GM12878 (cell line): ENCODE measurements at regions not wholly inside any gene's neighbourhood (a gene's known extent, or its start where the extent isn't known, plus 50 kb on each side); places are given as distances from the start of the nearest gene placed in this dataset.

Source experiments
- ATAC-seq: fragments of 200-7000 bp; cut with Tn5 transposase; 3 replicates; pipeline ENCODE4 v1.9.1; 2020; ENCODE audit warnings: mild to moderate bottlenecking, moderate library complexity
- BruUV-seq: library from RNA; stranded (reverse); fragments of 400-500 nt; replicated peaks from 2 replicates; lab custom pipeline; 2021; lab: Mats Ljungman, UMichigan
- CTCF ChIA-PET: fragments of 300-600 bp; sonication (Branson Sonifier 250); formaldehyde crosslinking; extraction: SDS; loops from one replicate; lab custom pipeline; 2021; ENCODE audit warnings: inconsistent platforms; lab: Yijun Ruan, JAX
- POLR2A ChIA-PET: fragments of 350-600 bp; formaldehyde crosslinking; extraction: SDS; loops from one replicate; lab custom pipeline; 2021; ENCODE audit warnings: inconsistent platforms; lab: Charles Lee
- RAD21 ChIA-PET: fragments of 300-600 bp; sonication (Branson Sonifier 250); formaldehyde crosslinking; loops from one replicate; lab custom pipeline; 2023; ENCODE audit warnings: antibody characterized with exemption; ENCODE audit not compliant: unreplicated experiment; lab: Charles Lee
- SMC1A ChIA-PET: fragments of 300-600 bp; sonication (Branson Sonifier 250); formaldehyde crosslinking; loops from one replicate; lab custom pipeline; 2023; ENCODE audit not compliant: unreplicated experiment, uncharacterized antibody; lab: Charles Lee
- DNase-seq: peaks from one replicate; pipeline ENCODE4 v3.0.0-alpha.2; 2011; ENCODE audit warnings: low read depth, low spot score
- FAIRE-seq: peaks from 3 replicates; lab custom pipeline; 2011; peaks lifted over from hg19 to GRCh38; lab: Jason Lieb, UNC
- H2AFZ ChIP-seq: 2 replicates; pipeline ENCODE4 v1.6.0; 2011; ENCODE audit warnings: low read depth, low read length, control low read depth; ENCODE audit not compliant: control insufficient read depth
- H3K27ac ChIP-seq: 2 replicates; pipeline ENCODE4 v1.5.1; 2011; ENCODE audit warnings: control low read depth; ENCODE audit not compliant: control insufficient read depth, insufficient read depth
- H3K27me3 ChIP-seq, 2 experiments: replicated peaks in 1 of 2; 2 replicates each; pipeline versions ENCODE4 v1.6.0 to v1.6.1; 2011; ENCODE audit warnings: low read length in 1 of 2; ENCODE audit not compliant: control insufficient read depth in 2 of 2, insufficient read depth in 2 of 2
- H3K36me3 ChIP-seq, 2 experiments: 2 replicates each; pipeline ENCODE4 v1.5.1; 2011; ENCODE audit warnings: low read length in 1 of 2; ENCODE audit not compliant: control insufficient read depth in 2 of 2, insufficient read depth in 2 of 2
- H3K4me1 ChIP-seq: 2 replicates; pipeline ENCODE4 v1.6.1; 2011; ENCODE audit warnings: mild to moderate bottlenecking, low read length, moderate library complexity, mixed read lengths; ENCODE audit not compliant: control insufficient read depth, insufficient read depth
- H3K4me2 ChIP-seq: 2 replicates; pipeline ENCODE4 v1.6.0; 2011; ENCODE audit warnings: control low read depth; ENCODE audit not compliant: control insufficient read depth, insufficient read depth
- H3K4me3 ChIP-seq: fragments of 200-600 bp; sonication (generic); 2 replicates; pipeline ENCODE4 v1.5.1; 2016
- H3K79me2 ChIP-seq: 2 replicates; pipeline ENCODE4 v1.6.0; 2011; ENCODE audit warnings: low read length; ENCODE audit not compliant: control insufficient read depth, insufficient read depth
- H3K9ac ChIP-seq: 2 replicates; pipeline ENCODE4 v1.8.0; 2011; ENCODE audit warnings: low read length, control low read depth, mixed read lengths; ENCODE audit not compliant: control insufficient read depth, insufficient read depth
- H3K9me3 ChIP-seq: replicated peaks from 3 replicates; pipeline ENCODE4 v1.5.1; 2011; ENCODE audit warnings: mild to moderate bottlenecking, low read length; ENCODE audit not compliant: control insufficient read depth, insufficient read depth
- H4K20me1 ChIP-seq: 2 replicates; pipeline ENCODE4 v1.6.0; 2011; ENCODE audit not compliant: control insufficient read depth, insufficient read depth
- ASH2L ChIP-seq: fragments of 300-600, 200-600 bp; sonication (generic); IDR thresholded peaks from 2 replicates; pipeline ENCODE4 v1.6.1; 2017; ENCODE audit warnings: low read depth, mild to moderate bottlenecking, borderline replicate concordance
- CBX3 ChIP-seq: fragments of 200-600 bp; sonication (generic); IDR thresholded peaks from 2 replicates; pipeline ENCODE4 v1.6.1; 2016; ENCODE audit warnings: low read depth, borderline replicate concordance
- CHD1 ChIP-seq: IDR thresholded peaks from 2 replicates; pipeline ENCODE4 v1.6.1; 2012; ENCODE audit warnings: low read depth, low read length, improper control_type of control experiment
- CHD2 ChIP-seq: IDR thresholded peaks from 2 replicates; pipeline ENCODE4 v1.6.1; 2011; ENCODE audit warnings: low read depth, low read length, improper control_type of control experiment, borderline replicate concordance
- ELK1 ChIP-seq: IDR thresholded peaks from 2 replicates; pipeline ENCODE4 v1.6.1; 2012; ENCODE audit warnings: low read depth, low read length, improper control_type of control experiment
- MTA3 ChIP-seq: IDR thresholded peaks from 2 replicates; pipeline ENCODE4 v1.6.1; 2012; ENCODE audit warnings: low read length, inconsistent platforms, borderline replicate concordance
- MYC ChIP-seq: IDR thresholded peaks from 2 replicates; pipeline ENCODE4 v1.6.1; 2011; ENCODE audit warnings: mild to moderate bottlenecking, low read length, moderate library complexity, inconsistent platforms; ENCODE audit not compliant: insufficient read depth, insufficient replicate concordance, insufficient read length, severe bottlenecking
- NFXL1 ChIP-seq: fragments of 450-650 bp; IDR thresholded peaks from 2 replicates; pipeline ENCODE4 v1.6.1; 2017; ENCODE audit warnings: antibody characterized with exemption, mild to moderate bottlenecking, borderline replicate concordance
- STAT3 ChIP-seq: IDR thresholded peaks from 2 replicates; pipeline ENCODE4 v1.6.1; 2011; ENCODE audit warnings: low read depth, low read length, improper control_type of control experiment
- TCF12 ChIP-seq: IDR thresholded peaks from 2 replicates; pipeline ENCODE4 v1.6.1; 2011; ENCODE audit warnings: low read depth, mild to moderate bottlenecking, low read length
- USF1 ChIP-seq: IDR thresholded peaks from 2 replicates; pipeline ENCODE4 v1.6.1; 2011; ENCODE audit warnings: borderline replicate concordance, low read depth, mild to moderate bottlenecking, moderate library complexity, mixed read lengths, low read length; ENCODE audit not compliant: insufficient read depth; ENCODE audit errors: extremely low read length
- ZNF24 ChIP-seq: fragments of 450-650 bp; IDR thresholded peaks from 2 replicates; pipeline ENCODE4 v1.6.1; 2017; ENCODE audit warnings: antibody characterized with exemption, mild to moderate bottlenecking
- WGBS: methylation state at CpG from one replicate; pipeline ENCODE4 v1.1.6; 2016; ENCODE audit warnings: low lambda C conversion rate; ENCODE audit not compliant: insufficient replicate concordance, insufficient coverage; ENCODE audit errors: missing lambda C conversion rate; 5-methylcytosine and 5-hydroxymethylcytosine counted together
- in situ Hi-C: fragments of 300-500 bp; cut with MboI; formaldehyde crosslinking; loops from 9 replicates; pipeline ENCODE4 v1.14.3; 2018; ENCODE audit warnings: mixed read lengths
- intact Hi-C: fragments of 100-400 bp; cut with micrococcal nuclease; formaldehyde crosslinking; loops from one replicate; pipeline ENCODE4 v1.14.2; 2022; ENCODE audit not compliant: unreplicated experiment

GRCh38 chr6:71072508-71072907 is 115.6 kb upstream of the B3GAT2 start:
- intact Hi-C loops: no loop called here
- no peak for FAIRE-seq

DNA sequence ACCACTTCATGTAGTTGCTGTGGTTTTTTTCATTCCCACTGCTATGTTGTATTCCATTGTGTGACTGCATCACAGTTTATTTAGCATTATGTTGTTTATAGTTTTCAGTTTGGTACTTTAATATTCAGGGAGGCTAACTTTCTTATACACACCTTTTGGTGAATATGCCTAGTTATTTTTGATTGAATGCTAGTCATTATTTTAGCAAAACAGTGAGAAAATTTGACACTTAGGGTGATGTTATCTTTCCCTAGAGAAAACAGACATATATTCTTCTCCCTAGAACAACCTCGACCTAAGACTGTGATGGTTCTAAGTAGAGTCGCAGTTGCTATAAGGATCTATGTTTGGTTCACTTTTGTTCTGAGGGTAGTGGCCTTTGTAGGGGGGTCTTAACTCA is 120.8 kb upstream of the B3GAT2 start:
- 33% methylated on average over 2 of the region's 2 CpGs for WGBS
- BruUV-seq: no TSS peak
- TF ChIP-seq ELK1 (no peak), ASH2L (no peak), MTA3 (no peak), NFXL1 (no peak), CBX3 (no peak), CHD2 (no peak), TCF12 (no peak), MYC (no peak), ZNF24 (no peak), STAT3 (no peak)
- TF ChIP-seq, all 136 proteins: peak for 0

More at GRCh38 chr6:71072508-71072907, 115.6 kb upstream of the B3GAT2 start:
- POLR2A ChIA-PET: no interaction called here
- SMC1A ChIA-PET: interaction anchor here (0.6 to 1.1 kb wide), 2 partner anchors 30 to 98 kb away, joined by 3 read pairs; no protein-coding TSS in a partner anchor
- Histone ChIP-seq H3K9me3 (no peaks in the 10 kb centered on the region), H3K27me3 (no peaks in the 10 kb centered on the region), H3K79me2 (no peaks in the 10 kb centered on the region), H3K9ac (no peak overlapping the region), H4K20me1 (no peaks in the 10 kb centered on the region), H2AFZ (no peak overlapping the region), H3K36me3 (no peaks in the 10 kb centered on the region), H3K4me3 (no peak overlapping the region), H3K4me2 (no peak overlapping the region), H3K4me1 (no peaks in the 10 kb centered on the region), H3K27ac (no peak overlapping the region)
- TF ChIP-seq USF1: no peak
- TF ChIP-seq CHD1: no peak
- CTCF ChIA-PET: no interaction called here
- in situ Hi-C loops: no loop called here
- no TSS peak for BruUV-seq
- no peak for ATAC-seq
- RAD21 ChIA-PET: no interaction called here
- 0% methylated on average over 3 of the region's 3 CpGs for WGBS
- DNase-seq: no peak

More for the DNA sequence above, 120.8 kb upstream of the B3GAT2 start:
- Histone ChIP-seq H3K4me3 (no peak overlapping the region), H3K4me2 (no peak overlapping the region), H3K79me2 (no peaks in the 10 kb centered on the region), H3K27ac (no peak overlapping the region), H3K27me3 (no peaks in the 10 kb centered on the region), H3K9me3 (no peaks in the 10 kb centered on the region), H4K20me1 (no peaks in the 10 kb centered on the region), H2AFZ (no peak overlapping the region), H3K9ac (no peak overlapping the region), H3K36me3 (no peaks in the 10 kb centered on the region), H3K4me1 (no peaks in the 10 kb centered on the region)
- no peak for DNase-seq
- RAD21 ChIA-PET: no interaction called here
- no peak for ATAC-seq
- POLR2A ChIA-PET: no interaction called here
- CTCF ChIA-PET: no interaction called here
- in situ Hi-C loops (no loop called here), intact Hi-C loops (no loop called here)
- SMC1A ChIA-PET: no interaction called here
- no peak for FAIRE-seq
